Endothelial cell of umbilical vein (primary cell): ENCODE measurements at regions not wholly inside any gene's neighbourhood (a gene's known extent, or its start where the extent isn't known, plus 50 kb on each side); places are given as distances from the start of the nearest gene placed in this dataset.

Source experiments
- BruUV-seq: library from RNA; stranded (reverse); fragments of 400-500 nt; replicated peaks from 2 replicates; lab custom pipeline; 2021; lab: Mats Ljungman, UMichigan
- CTCF ChIA-PET: fragments of 300-600, 350-600 bp; sonication (Branson Sonifier 250); formaldehyde crosslinking; loops from one replicate; lab custom pipeline; 2021; ENCODE audit warnings: antibody characterized with exemption, inconsistent platforms; lab: Charles Lee
- POLR2A ChIA-PET: fragments of 300-600, 350-600 bp; sonication (Branson Sonifier 250); formaldehyde crosslinking; loops from one replicate; lab custom pipeline; 2021; ENCODE audit warnings: antibody characterized with exemption, inconsistent platforms; lab: Charles Lee
- DNase-seq: peaks from one replicate; pipeline ENCODE4 v3.0.0-alpha.2; 2011; ENCODE audit warnings: low read depth, low spot score
- FAIRE-seq: peaks from 2 replicates; lab custom pipeline; 2011; peaks lifted over from hg19 to GRCh38; lab: Jason Lieb, UNC
- H2AFZ ChIP-seq: 2 replicates; pipeline ENCODE4 v1.6.0; 2012; ENCODE audit warnings: low read depth, low read length, control low read depth, inconsistent platforms
- H3K27ac ChIP-seq: 2 replicates; pipeline ENCODE4 v1.5.1; 2011; ENCODE audit warnings: low read depth, mild to moderate bottlenecking, control low read depth, low read length, moderate library complexity; ENCODE audit not compliant: insufficient read depth
- H3K27me3 ChIP-seq, 2 experiments: 2 replicates each; pipeline versions ENCODE4 v1.6.0 to v1.6.1; 2011; ENCODE audit warnings: low read length in 2 of 2, mixed read lengths in 1 of 2; ENCODE audit not compliant: control insufficient read depth in 2 of 2, insufficient read depth in 2 of 2
- H3K36me3 ChIP-seq, 2 experiments: 2 replicates in 1 of 2; 3 replicates in 1 of 2; pipeline ENCODE4 v1.5.1; 2011; ENCODE audit warnings: low read length in 2 of 2, mild to moderate bottlenecking in 1 of 2, moderate library complexity in 1 of 2; ENCODE audit not compliant: control insufficient read depth in 2 of 2, insufficient read depth in 2 of 2; ENCODE audit errors: extremely low read depth in 1 of 2
- H3K4me1 ChIP-seq: 3 replicates; pipeline ENCODE4 v1.5.1; 2011; ENCODE audit warnings: mild to moderate bottlenecking, low read length; ENCODE audit not compliant: control insufficient read depth, insufficient read depth; ENCODE audit errors: extremely low read depth
- H3K4me2 ChIP-seq: 2 replicates; pipeline ENCODE4 v1.6.1; 2011; ENCODE audit warnings: low read length, control low read depth, mixed read lengths; ENCODE audit not compliant: insufficient read depth
- H3K4me3 ChIP-seq, 3 experiments: fragments of 200-600 bp in 1 of 3; sonication (generic), shearing (Covaris generic) in 1 of 3; replicated peaks in 1 of 3; 2 replicates each; pipeline ENCODE4 v1.5.1; 2011 to 2016; ENCODE audit warnings: control low read depth in 3 of 3, low read length in 3 of 3, mild to moderate bottlenecking in 2 of 3, inconsistent platforms in 1 of 3, low read depth in 1 of 3, moderate library complexity in 1 of 3; ENCODE audit not compliant: insufficient read depth in 1 of 3
- H3K79me2 ChIP-seq: 2 replicates; pipeline ENCODE4 v1.6.0; 2012; ENCODE audit warnings: low read length, inconsistent platforms; ENCODE audit not compliant: control insufficient read depth, insufficient read depth
- H3K9ac ChIP-seq: replicated peaks from 2 replicates; pipeline ENCODE3; 2011; ENCODE audit warnings: low read length, control low read depth; ENCODE audit not compliant: insufficient read depth; ENCODE audit errors: extremely low read depth
- H3K9me1 ChIP-seq: replicated peaks from 3 replicates; pipeline ENCODE4 v1.6.0; 2011; ENCODE audit warnings: mild to moderate bottlenecking, low read length; ENCODE audit not compliant: control insufficient read depth, insufficient read depth; ENCODE audit errors: extremely low read depth
- H3K9me3 ChIP-seq: replicated peaks from 2 replicates; pipeline ENCODE4 v1.5.1; 2012; ENCODE audit warnings: low read length, inconsistent platforms; ENCODE audit not compliant: control insufficient read depth, insufficient read depth
- H4K20me1 ChIP-seq: replicated peaks from 2 replicates; pipeline ENCODE3; 2011; ENCODE audit warnings: mild to moderate bottlenecking, low read length; ENCODE audit not compliant: control insufficient read depth, insufficient read depth; ENCODE audit errors: extremely low read depth
- EZH2 ChIP-seq: IDR thresholded peaks from 2 replicates; pipeline ENCODE4 v1.6.1; 2012; ENCODE audit warnings: borderline replicate concordance, low read depth, mild to moderate bottlenecking, moderate library complexity, low read length, inconsistent platforms; ENCODE audit not compliant: severe bottlenecking
- FOS ChIP-seq: IDR thresholded peaks from 2 replicates; pipeline ENCODE4 v1.6.1; 2011; ENCODE audit warnings: mild to moderate bottlenecking, low read length, moderate library complexity, borderline replicate concordance; ENCODE audit not compliant: insufficient read depth
- GATA2 ChIP-seq: IDR thresholded peaks from 2 replicates; pipeline ENCODE4 v1.7.0; 2011; ENCODE audit warnings: low read depth, mild to moderate bottlenecking, moderate library complexity, mixed read lengths, low read length; ENCODE audit not compliant: insufficient read length, insufficient read depth
- JUN ChIP-seq: IDR thresholded peaks from 2 replicates; pipeline ENCODE4 v1.6.1; 2011; ENCODE audit warnings: borderline replicate concordance, low read depth; ENCODE audit not compliant: insufficient read length, insufficient read depth
- MAX ChIP-seq: IDR thresholded peaks from 2 replicates; pipeline ENCODE4 v1.6.1; 2011; ENCODE audit not compliant: insufficient read depth, insufficient read length
- MYC ChIP-seq: IDR thresholded peaks from one replicate; pipeline ENCODE4 v1.6.1; 2011; ENCODE audit warnings: mild to moderate bottlenecking, low read depth, low read length
- POLR2A ChIP-seq: IDR thresholded peaks from 2 replicates; pipeline ENCODE4 v1.6.1; 2012; ENCODE audit warnings: low read depth, mild to moderate bottlenecking, control low read depth, low read length
- POLR2AphosphoS5 ChIP-seq: IDR thresholded peaks from 2 replicates; pipeline ENCODE4 v1.6.1; 2012; ENCODE audit warnings: low read depth, mild to moderate bottlenecking, control low read depth, low read length, moderate library complexity; ENCODE audit not compliant: insufficient read depth
- dilution Hi-C: fragments of 300-500 bp; cut with MboI; formaldehyde crosslinking; loops from one replicate; pipeline ENCODE4 v1.15.0; 2019; ENCODE audit warnings: low sequenced_read_pairs; ENCODE audit not compliant: extremely low pct_ligation_motif_present
- intact Hi-C: fragments of 100-400 bp; cut with micrococcal nuclease; formaldehyde crosslinking; loops from one replicate; pipeline ENCODE4 v1.10.0; 2022
- TF ChIP-seq, protein P1 (sequence below), 2 donors: IDR thresholded peaks; 1 replicate in 1 of 2; 2 replicates in 1 of 2; pipeline ENCODE4 v1.5.1; 2011; ENCODE audit warnings: low read length in 2 of 2, mild to moderate bottlenecking in 2 of 2, moderate library complexity in 2 of 2, control low read depth in 1 of 2, inconsistent platforms in 1 of 2, low read depth in 1 of 2; ENCODE audit not compliant: insufficient read depth in 1 of 2; ENCODE audit errors: extremely low read depth in 1 of 2

GRCh38 chr14:61891810-61892209 is 129.6 kb downstream of the SNAPC1 start:
- no peak for FAIRE-seq

More at GRCh38 chr14:61891810-61892209, 129.6 kb downstream of the SNAPC1 start:
- Histone ChIP-seq H3K27ac (no peak overlapping the region), H4K20me1 (no peaks in the 10 kb centered on the region), H3K9ac (no peak overlapping the region), H3K4me3 (no peak overlapping the region), H3K27me3 (peaks cover 4 to 13% of the 10 kb centered on the region in 2 experiments), H3K9me1 (no peaks in the 10 kb centered on the region), H3K9me3 (no peaks in the 10 kb centered on the region), H3K4me2 (no peak overlapping the region), H3K36me3 (no peaks in the 10 kb centered on the region), H2AFZ (no peak overlapping the region), H3K4me1 (no peaks in the 10 kb centered on the region), H3K79me2 (no peaks in the 10 kb centered on the region)
- ChIA-PET CTCF (no interaction called here), POLR2A (no interaction called here)
- TF ChIP-seq MAX (no peak), JUN (no peak), GATA2 (no peak), MYC (no peak), EZH2 (no peak), POLR2A (no peak), POLR2AphosphoS5 (no peak), FOS (no peak)
- TF ChIP-seq, protein P1, sequence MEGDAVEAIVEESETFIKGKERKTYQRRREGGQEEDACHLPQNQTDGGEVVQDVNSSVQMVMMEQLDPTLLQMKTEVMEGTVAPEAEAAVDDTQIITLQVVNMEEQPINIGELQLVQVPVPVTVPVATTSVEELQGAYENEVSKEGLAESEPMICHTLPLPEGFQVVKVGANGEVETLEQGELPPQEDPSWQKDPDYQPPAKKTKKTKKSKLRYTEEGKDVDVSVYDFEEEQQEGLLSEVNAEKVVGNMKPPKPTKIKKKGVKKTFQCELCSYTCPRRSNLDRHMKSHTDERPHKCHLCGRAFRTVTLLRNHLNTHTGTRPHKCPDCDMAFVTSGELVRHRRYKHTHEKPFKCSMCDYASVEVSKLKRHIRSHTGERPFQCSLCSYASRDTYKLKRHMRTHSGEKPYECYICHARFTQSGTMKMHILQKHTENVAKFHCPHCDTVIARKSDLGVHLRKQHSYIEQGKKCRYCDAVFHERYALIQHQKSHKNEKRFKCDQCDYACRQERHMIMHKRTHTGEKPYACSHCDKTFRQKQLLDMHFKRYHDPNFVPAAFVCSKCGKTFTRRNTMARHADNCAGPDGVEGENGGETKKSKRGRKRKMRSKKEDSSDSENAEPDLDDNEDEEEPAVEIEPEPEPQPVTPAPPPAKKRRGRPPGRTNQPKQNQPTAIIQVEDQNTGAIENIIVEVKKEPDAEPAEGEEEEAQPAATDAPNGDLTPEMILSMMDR (IDR thresholded peaks at IDR 0.05; ENCODE audit: extremely low read depth in 1 of 2, insufficient read depth in 1 of 2, low read depth in 1 of 2, low read length in 2 of 2), result no peak
- dilution Hi-C loops, result no loop called here
- intact Hi-C loops, result loop anchor here (5.0 kb wide), 1 partner anchor 430 kb away; no protein-coding TSS in a partner anchor
- DNase-seq, result no peak
- no TSS peak for BruUV-seq
